ENCODE measurements at regions not wholly inside any gene's neighbourhood (a gene's known extent, or its start where the extent isn't known, plus 50 kb on each side); places are given as distances from the start of the nearest gene placed in this dataset.
"Not testable (repeated sequence)": the region's sequence is repeated elsewhere in the genome, so short reads cannot be mapped to it uniquely, and the experiment has no call there.

GRCh38 chr12:129959889-129960288 lies 56.1 kb upstream of the TMEM132D start:
- no peak for DNase-seq

- no peak for DNase-seq
Measured at GRCh38 chr12:129961091-129961490, 57.3 kb upstream of the TMEM132D start.

- no peak for DNase-seq
Measured at GRCh38 chr12:129961856-129962255, 58.0 kb upstream of the TMEM132D start.

DNA sequence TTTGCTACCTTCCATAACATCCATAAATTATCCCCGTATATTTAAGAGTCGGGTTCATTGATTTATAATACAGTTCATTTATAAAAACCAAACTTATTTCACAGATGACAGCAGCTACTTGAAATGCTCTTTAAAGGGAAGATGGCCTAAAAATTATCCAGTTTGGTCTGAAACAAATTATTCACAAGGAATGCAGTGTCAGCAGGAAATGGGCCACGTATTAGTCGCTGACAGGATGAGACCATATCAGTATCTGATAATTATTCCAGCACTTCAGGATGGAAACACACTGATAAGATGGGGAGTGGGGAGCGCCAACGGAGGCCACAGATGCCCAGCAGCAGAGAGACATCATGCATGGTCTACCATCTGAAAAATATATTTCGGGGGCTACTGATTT lies 60.5 kb upstream of the TMEM132D start:
- DNase-seq: no peak

GRCh38 chr12:129964826-129965457 lies 61.1 kb upstream of the TMEM132D start:
- DNase-seq: no peak

DNA sequence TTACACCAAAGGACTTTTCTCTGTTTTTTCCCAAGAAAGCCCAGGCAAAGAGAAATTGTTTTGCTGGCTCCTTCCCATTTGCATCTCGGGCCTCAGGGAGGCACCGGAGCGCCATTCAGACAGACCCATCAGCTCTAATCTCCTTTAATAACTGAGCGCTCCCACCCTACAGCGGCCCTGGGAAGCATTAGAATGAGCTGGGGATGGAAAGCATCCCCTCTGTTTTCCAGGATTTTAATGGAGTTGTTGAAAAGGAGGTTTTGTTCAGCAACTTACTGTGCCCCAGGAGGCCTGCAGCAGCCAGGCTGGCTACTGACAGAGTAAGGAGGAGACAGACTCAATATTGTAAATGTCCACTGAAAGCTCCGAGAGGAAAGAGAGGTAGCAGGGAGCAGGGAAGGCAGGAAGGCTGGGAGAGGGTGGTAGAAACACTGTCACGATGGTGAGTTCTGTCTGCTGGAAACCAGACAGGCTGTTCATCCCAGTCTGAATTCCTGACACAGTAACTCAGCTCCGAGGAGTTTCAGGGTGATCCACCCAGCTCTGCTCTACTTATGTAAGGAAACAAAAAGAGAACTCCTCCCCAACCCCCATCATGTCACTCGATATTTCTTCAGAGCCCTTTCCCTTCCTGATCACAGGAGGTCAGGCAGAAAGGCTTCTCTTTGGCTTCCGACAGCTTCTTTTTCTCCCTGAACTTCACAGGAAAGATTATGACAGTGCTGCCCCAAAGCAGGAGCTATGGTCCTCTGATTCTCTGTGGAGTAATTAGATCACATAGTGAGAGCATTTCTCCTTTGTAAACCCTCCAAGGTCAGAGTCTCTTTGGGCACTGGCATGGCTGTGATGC lies 62.5 kb upstream of the TMEM132D start:
- peak; percentile 22 for DNase-seq

DNA sequence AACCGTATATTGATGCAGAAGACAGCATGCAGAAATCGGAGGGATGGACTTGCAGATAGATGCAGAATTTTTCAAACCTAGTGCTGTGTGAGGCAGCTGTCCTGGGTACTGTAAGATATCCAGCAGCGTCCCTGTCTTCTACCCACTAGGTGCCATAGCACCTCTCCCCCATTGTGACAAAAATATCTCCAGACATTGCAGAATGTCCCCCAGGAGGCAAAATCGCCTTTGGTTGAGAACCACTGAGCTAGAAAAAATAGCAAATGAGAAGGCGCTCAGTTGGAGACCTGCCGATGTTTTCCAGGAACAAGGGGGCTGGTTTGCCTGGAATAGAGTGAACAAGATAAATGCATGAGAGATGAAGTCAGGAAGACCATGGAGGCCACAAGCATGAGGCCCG lies 67.9 kb upstream of the TMEM132D start:
- no peak for DNase-seq

DNA sequence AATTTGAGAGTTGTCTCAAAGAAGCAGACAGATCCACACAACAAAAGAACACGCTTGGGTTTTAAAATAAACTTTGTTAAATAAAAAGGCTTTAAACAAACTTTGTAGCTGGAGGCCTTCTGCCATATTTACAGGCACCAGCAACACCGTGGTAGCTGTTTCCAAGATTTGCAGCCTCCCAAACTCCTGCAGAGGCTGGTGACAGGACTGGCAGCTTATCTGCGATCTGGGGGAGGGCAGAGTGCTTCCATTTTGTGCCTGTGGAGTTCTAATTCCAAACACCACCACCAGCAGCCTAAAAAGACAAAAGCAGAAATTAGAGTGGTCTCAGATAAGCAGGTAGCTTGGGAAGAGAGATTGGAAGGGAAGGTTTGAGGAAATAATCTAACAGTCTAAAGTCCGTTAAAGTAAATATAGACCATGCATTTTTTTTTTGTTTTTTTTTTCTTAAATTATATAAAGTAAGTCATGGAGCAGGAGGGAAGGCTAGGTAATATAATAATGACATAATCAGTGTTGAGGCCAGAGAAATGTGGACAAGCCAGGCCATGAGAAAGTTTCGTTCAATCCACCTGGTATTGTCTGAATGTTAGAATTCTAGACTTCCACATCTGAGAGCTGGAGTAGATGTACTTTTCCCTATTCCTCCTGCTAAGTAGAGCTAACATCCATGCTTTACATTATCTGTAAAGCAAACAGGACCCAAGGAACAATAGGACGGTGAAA lies 69.6 kb upstream of the TMEM132D start:
- DNase-seq: no peak

- no peak for DNase-seq
Measured at GRCh38 chr12:129984106-129984505, 80.3 kb upstream of the TMEM132D start.

- no peak for DNase-seq
Measured at GRCh38 chr12:129987841-129988240, 84.0 kb upstream of the TMEM132D start.

DNA sequence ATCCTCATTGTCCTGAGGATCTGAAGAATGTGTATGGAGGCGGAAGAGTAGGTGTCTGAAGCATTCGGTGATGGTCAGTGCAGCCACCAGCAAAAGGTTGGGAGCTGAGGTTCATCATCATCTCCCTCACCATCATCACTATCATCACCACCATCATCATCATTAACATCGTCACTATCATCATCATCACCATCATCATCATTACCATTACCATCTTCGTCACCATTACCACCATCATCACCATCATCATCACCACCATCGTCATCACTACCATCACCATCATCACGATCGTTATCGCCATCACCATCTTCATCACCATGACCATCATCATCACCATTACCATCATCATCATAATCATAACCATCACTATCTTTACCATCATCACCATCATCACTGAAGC lies 90.8 kb upstream of the TMEM132D start:
- DNase-seq: no peak

GRCh38 chr12:129997239-129997638 lies 93.4 kb upstream of the TMEM132D start:
- DNase-seq: no peak

DNA sequence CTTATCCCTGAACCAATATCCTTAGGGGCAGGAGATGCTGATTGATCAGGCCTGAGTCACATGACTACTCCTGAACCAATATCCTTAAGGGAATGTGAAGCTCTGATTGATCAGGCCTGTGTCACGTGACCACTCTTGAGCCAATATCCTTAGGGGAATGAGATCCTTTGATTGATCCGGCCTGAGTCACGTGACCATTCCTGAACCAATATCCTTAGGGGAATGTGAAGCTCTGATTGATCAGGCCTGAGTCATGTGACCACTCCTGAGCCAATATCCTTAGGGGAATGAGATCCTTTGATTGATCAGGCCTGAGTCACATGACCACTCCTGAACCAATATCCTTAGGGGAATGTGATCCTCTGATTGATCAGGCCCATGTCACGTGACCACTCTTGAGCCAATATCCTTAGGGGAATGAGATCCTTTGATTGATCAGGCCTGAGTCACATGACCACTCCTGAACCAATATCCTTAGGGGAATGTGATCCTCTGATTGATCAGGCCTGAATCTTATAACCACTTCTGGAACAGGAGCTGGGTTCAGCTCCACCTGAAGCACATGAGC lies 100.6 kb upstream of the TMEM132D start:
- DNase-seq: not testable (repeated sequence)

DNA sequence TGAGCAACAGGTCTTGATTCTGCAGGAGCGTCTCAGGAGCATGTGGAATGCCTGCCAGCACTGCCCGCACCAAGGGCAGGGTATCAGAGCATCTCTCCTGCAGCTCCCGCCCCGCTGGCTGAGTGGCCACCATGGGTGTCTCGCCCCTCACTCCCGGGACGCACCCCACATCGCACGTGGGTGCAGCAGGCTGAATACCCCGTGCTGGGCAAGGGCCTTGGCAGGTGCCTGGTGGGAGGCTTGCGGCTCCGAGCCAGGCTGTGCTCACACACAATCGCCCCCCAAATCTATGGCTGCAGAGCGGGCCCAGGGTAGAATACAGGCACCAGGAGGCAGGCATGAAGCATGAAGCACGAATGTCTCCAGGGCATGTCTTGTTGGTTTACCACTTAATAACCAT lies 103.9 kb upstream of the TMEM132D start:
- no peak for DNase-seq

DNA sequence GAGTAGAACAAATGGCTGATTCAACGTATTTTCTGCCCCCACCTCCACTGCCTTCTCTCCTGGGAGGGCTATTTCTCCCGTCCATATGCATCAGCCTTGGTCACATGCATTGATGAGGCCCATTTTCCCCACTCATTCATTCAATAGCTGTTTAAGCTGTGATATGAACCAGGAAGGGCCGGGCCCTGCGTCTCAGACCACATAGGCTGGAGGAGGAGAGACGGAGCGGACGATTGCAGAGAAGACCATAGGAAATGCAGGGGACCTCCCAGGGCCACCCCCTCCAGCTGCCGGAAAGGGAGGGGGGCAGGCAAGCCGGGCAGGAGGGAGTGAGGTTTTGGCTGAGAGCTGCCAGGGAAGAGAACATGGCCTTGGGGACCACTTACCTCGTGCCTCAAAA lies 104.4 kb upstream of the TMEM132D start:
- no peak for DNase-seq

- no peak for DNase-seq
Measured at GRCh38 chr12:130009961-130010360, 106.1 kb upstream of the TMEM132D start.

DNA sequence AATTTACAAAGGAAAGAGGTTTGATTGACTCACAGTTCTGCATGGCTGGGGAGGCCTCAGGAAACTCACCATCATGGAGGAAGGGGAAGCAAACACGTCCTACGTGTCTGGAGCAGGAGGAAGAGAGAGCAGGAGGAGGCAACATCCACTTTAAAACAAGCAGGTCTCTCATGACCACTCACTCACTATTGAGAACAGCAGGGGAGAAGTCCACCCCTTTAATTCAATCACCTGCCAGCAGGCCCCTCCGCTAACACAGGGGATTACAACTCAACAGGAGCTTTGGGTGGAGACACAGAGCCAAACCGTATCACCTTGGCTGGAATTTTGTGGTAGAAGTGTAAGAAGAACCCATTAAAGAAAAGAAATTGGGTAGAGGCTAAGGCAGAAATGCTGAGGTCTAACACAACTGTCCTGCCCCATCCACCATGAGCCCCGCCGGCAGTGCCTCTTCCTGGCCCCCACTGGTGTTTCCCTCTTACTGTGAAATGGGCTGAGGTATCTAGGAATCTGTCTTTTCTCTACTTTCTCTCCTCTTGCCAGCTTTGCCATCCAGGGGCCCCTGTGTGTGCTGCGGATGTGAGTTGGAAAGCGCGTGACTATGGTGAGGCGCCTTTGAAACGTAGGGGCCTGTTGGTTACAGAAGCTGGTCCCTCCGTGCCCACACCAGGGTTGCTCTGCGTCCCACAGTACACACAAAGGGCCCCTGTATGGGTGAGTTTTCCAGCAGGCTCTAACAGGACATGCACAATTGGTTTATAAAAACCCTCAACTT lies 108.0 kb upstream of the TMEM132D start:
- no peak for DNase-seq

DNA sequence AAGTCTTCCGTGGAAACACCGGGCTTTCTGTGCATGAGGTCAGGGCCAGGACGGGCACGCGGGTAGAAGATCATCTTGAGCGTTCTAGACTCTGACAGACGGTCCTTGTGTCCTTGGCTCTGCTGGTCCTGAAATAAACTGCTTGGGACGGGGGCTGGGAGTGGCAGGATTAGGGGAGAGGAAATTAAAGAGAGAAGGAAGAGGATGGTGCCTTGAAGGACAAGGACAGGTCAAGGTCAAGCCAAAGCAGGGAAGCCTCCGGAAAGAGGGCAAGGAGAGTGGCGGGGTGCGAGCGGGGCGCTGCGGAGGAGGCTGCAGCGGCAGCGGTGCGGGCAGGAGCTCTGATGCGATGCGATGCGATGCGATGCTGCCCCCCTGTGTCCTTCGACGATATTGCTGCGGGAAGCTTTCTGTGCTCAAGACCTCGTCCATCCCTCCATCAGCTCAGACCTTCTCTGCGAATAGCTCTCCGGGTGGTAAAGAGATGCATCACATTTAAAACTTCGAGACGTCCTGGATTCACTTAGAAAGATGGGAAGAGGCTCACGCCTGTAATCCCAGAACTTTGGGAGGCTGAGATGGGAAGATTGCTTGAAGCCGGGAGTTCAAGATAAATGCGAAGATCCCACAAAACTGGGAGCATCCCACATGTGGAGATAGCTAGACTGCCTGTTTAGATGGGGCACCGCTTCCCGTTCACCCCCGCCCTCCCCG lies 110.1 kb upstream of the TMEM132D start:
- DNase-seq: peak; percentile 76

DNA sequence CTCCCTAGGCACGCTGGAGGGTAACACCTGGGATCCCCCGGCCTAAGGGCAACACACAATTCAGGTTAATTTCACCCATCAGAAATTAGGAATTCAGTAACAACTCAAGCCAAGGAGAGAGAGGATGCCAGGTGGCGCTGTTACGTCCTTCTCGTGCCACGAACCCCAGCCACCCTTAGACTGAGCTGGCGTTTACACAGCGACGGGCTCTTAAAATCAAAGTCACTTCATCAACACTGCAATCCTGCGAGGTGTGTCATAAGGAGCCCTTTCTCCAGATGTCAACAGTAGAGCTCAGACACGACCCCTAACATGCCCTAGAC lies 110.6 kb upstream of the TMEM132D start:
- no peak for DNase-seq

- no peak for DNase-seq
Measured at GRCh38 chr12:130016194-130016593, 112.4 kb upstream of the TMEM132D start.

GRCh38 chr12:130016986-130017385 lies 113.2 kb upstream of the TMEM132D start:
- no peak for DNase-seq

Data from right kidney (tissue), 1 donor.